ENCODE measurements at regions not wholly inside any gene's neighbourhood (a gene's known extent, or its start where the extent isn't known, plus 50 kb on each side); places are given as distances from the start of the nearest gene placed in this dataset.

GRCh38 chr5:36444582-36445418, 143.1 kb upstream of the RANBP3L start:
- TF ChIP-seq EZH2 (IDR thresholded peaks at IDR 0.05) (no peak), POLR2AphosphoS5 (IDR thresholded peaks at IDR 0.05; ENCODE audit: borderline replicate concordance, low read depth, low read length) (no peak)
